ENCODE measurements at regions not wholly inside any gene's neighbourhood (a gene's known extent, or its start where the extent isn't known, plus 50 kb on each side); places are given as distances from the start of the nearest gene placed in this dataset.

DNA sequence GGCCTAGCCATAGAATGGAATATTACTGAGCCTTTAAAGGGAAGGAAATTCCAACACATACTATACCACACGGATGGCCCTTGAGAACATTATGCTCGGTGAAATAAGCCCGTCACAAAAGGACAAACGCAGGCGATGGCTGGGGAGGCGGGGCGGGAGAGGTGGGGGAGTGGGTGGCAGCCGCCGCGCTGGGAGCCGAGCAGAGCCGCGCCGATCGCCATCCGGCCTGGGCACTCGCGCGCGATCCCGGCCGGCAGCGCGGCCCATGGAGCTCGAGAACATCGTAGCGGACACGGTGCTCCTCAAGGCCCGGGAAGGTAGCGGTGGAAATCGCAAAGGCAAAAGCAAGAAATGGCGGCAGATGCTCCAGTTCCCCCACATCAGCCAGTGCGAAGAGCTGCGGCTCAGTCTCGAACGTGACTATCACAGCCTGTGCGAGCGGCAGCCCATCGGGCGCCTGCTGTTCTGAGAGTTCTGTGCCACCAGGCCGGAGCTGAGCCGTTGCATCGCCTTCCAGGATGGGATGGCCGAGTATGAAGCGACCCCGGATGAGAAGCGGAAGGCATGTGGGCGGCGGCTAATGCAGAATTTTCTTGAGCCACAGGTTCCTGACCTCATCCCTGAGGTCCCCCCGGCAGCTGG, 140.1 kb downstream of the ZDHHC20 start:
- no peak for DNase-seq (ENCODE audit: low read depth in 2 of 2)

DNA sequence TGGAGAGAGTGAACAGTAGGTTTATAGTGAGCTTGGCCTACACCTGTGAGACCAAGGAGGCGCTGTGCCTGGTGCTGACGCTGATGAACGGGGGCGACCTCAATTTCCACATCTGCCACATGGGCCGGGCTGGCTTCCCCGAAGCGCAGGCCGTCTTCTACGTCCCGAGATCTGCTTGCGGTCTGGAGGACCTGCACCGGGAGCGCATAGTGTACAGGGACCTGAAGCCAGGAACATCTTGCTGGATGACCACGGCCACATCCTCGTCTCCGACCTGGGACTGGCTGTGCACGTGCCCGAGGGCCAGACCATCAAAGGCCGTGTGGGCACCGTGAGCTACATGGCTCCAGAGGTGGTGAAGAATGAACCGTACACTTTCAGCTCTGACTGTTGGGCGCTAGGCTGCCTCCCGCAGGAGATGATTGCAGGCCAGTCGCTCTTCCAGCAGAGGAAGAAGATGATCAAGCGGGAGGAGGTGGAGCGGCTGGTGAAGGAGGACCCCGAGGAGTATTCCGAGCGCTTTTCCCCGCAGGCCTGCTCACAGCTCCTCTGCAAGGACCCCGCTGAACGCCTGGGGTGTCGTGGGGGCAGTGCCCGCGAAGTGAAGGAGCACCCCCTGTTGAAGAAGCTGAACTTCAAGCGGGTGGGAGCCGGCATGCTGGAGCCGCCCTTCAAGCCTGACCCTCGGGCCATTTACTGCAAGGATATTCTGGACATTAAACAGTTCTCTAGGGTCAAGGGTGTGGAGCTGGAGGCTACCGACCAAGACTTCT, 139.0 kb downstream of the ZDHHC20 start:
- no peak for DNase-seq (ENCODE audit: low read depth in 2 of 2)

DNA sequence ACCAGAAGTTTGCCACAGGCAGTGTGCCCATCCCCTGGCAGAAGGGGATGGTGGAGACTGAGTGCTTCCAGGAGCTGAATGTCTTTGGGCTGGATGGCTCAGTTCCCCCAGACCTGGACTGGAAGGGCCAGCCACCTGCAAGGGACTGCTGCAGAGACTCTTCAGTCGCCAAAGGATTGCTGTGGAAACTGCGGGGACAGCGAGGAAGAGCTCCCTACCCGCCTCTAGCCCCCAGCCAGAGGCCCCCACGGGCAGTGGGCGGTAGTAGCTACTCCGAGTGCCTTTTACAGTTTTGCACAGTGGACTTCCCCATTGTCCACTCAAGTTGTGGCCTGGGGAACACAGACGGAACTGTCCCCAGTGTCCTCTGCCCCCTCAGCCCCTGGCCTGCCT, 138.5 kb downstream of the ZDHHC20 start:
- DNase-seq (ENCODE audit: low read depth in 2 of 2): no peak

DNA sequence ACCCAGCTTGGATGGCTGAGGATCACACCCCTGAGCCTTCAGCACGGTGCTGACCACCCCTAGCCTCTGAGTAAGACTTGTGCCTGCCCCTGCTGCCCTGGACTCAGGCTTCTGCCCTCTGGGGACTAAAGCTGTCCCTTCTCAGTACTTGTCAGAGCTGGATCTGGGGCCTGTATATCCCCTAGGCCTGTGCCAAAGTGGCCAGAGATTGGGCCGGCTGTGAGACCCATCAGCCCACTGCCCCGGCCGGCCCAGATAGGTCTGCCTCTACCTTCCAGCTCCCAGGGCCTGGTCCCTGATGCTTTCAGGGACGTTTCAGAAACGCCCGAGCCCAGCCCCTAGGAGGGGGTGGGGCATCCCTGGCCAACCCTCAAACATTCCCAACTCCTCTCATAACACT, 137.8 kb downstream of the ZDHHC20 start:
- no peak for DNase-seq (ENCODE audit: low read depth in 2 of 2)

DNA sequence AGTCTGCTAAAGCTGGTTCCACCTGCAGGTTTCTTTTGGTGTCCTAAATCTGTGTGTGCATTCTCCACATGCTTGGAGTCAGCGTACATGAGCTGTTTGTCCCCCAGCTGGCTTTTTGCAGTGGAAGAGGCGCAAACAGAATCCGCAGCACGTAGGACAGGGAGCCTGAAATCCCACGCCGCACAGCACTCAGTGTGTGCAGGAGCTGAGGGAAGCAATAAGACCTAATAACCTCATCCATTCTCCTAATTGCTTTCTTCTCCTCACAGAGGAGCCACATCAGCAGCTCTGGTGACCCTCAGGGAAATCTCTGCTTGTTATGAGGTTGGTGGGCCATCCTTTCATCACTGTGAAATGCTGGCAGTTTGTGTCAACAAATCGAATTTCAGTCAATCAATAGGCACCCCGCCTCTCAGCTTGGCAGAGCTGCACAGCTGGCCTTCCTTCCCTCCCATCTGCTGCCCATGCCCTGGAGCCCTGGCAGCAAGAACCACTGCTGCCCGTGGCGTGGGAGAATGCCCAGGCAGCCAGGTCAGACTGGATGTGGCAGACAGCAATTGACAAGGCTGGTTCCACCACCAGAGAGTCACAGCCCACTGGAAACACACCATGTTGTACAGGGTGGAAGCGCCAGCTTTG, 136.7 kb downstream of the ZDHHC20 start:
- DNase-seq (ENCODE audit: low read depth in 2 of 2): no peak
